ENCODE measurements at regions not wholly inside any gene's neighbourhood (a gene's known extent, or its start where the extent isn't known, plus 50 kb on each side); places are given as distances from the start of the nearest gene placed in this dataset.

GRCh38 chr3:14258906-14259904, 80.6 kb downstream of the LSM3 start:
- Mint-ChIP-seq H3K27ac (no peak overlapping the region), H3K9me3 (no peaks in the 10 kb centered on the region), H3K4me1 (peaks cover 2% of the 10 kb centered on the region), H3K36me3 (ENCODE audit: low read depth) (no peaks in the 10 kb centered on the region), H3K27me3 (ENCODE audit: insufficient read depth) (peaks cover 19% of the 10 kb centered on the region), H3K4me3 (no peak overlapping the region)
- Histone ChIP-seq H3K27me3 (ENCODE audit: control insufficient read depth, insufficient read depth, low read length, poor library complexity, severe bottlenecking) (no peaks in the 10 kb centered on the region), H3K27ac (ENCODE audit: low read depth, low read length) (no peak overlapping the region), H3K9me3 (ENCODE audit: control insufficient read depth, low read length) (no peaks in the 10 kb centered on the region), H3K4me3 (ENCODE audit: low read length) (no peak overlapping the region), H3K9ac (ENCODE audit: extremely low read depth, low read length, poor library complexity, severe bottlenecking) (no peak overlapping the region), H3K4me1 (ENCODE audit: control insufficient read depth, insufficient read depth, low read length) (peaks cover 5% of the 10 kb centered on the region), H3K36me3 (ENCODE audit: control insufficient read depth, insufficient read depth, low read length) (no peaks in the 10 kb centered on the region)
- DNase-seq = no peak
- 77 to 81% methylated on average over 8 to 12 of the region's 12 CpGs for WGBS, 2 experiments (ENCODE audit: insufficient coverage in 1 of 2, insufficient read length in 1 of 2)
- TF ChIP-seq CTCF (conservative IDR thresholded peaks at IDR 0.05) = no peak

GRCh38 chr3:14260463-14260862, 81.8 kb downstream of the LSM3 start:
- H3K4me3 Mint-ChIP-seq = no peak overlapping the region
- Histone ChIP-seq H3K36me3 (ENCODE audit: control insufficient read depth, insufficient read depth, low read length) (no peaks in the 10 kb centered on the region), H3K9ac (ENCODE audit: extremely low read depth, low read length, poor library complexity, severe bottlenecking) (no peak overlapping the region), H3K27me3 (ENCODE audit: control insufficient read depth, insufficient read depth, low read length, poor library complexity, severe bottlenecking) (no peaks in the 10 kb centered on the region), H3K4me3 (ENCODE audit: low read length) (no peak overlapping the region), H3K4me1 (ENCODE audit: control insufficient read depth, insufficient read depth, low read length) (peaks cover 5% of the 10 kb centered on the region), H3K27ac (ENCODE audit: low read depth, low read length) (no peak overlapping the region), H3K9me3 (ENCODE audit: control insufficient read depth, low read length) (no peaks in the 10 kb centered on the region)
- peaks cover 2% of the 10 kb centered on the region for H3K4me1 Mint-ChIP-seq
- WGBS, 2 experiments (ENCODE audit: insufficient coverage in 1 of 2, insufficient read length in 1 of 2) = 78 to 87% methylated on average over 7 of the region's 7 CpGs
- H3K9me3 Mint-ChIP-seq = no peaks in the 10 kb centered on the region
- TF ChIP-seq CTCF (conservative IDR thresholded peaks at IDR 0.05) = no peak
- peaks cover 16% of the 10 kb centered on the region for H3K27me3 Mint-ChIP-seq (ENCODE audit: insufficient read depth)
- no peak for DNase-seq
- H3K36me3 Mint-ChIP-seq (ENCODE audit: low read depth) = no peaks in the 10 kb centered on the region
- H3K27ac Mint-ChIP-seq = no peak overlapping the region

- H3K36me3 ChIP-seq (ENCODE audit: control insufficient read depth, insufficient read depth, low read length) = no peaks in the 10 kb centered on the region
- H3K9me3 Mint-ChIP-seq = no peaks in the 10 kb centered on the region
- peak; percentile 99 for TF ChIP-seq CTCF (conservative IDR thresholded peaks at IDR 0.05)
- no peak overlapping the region for H3K4me3 ChIP-seq (ENCODE audit: low read length)
- H3K4me1 ChIP-seq (ENCODE audit: control insufficient read depth, insufficient read depth, low read length) = peaks cover 5% of the 10 kb centered on the region
- H3K27me3 ChIP-seq (ENCODE audit: control insufficient read depth, insufficient read depth, low read length, poor library complexity, severe bottlenecking) = no peaks in the 10 kb centered on the region
- H3K4me3 Mint-ChIP-seq = no peak overlapping the region
- DNase-seq = peak; percentile 97
- no peak overlapping the region for H3K27ac ChIP-seq (ENCODE audit: low read depth, low read length)
- H3K9me3 ChIP-seq (ENCODE audit: control insufficient read depth, low read length) = no peaks in the 10 kb centered on the region
- peaks cover 3% of the 10 kb centered on the region for H3K4me1 Mint-ChIP-seq
- H3K27ac Mint-ChIP-seq = no peak overlapping the region
- WGBS, 2 experiments (ENCODE audit: insufficient coverage in 1 of 2, insufficient read length in 1 of 2) = 25% methylated on average over 8 of the region's 8 CpGs; no CpG with 5 or more reads in 1 of the 2 experiments
- no peak overlapping the region for H3K9ac ChIP-seq (ENCODE audit: extremely low read depth, low read length, poor library complexity, severe bottlenecking)
- no peaks in the 10 kb centered on the region for H3K36me3 Mint-ChIP-seq (ENCODE audit: low read depth)
- peaks cover 19% of the 10 kb centered on the region for H3K27me3 Mint-ChIP-seq (ENCODE audit: insufficient read depth)
Observed at GRCh38 chr3:14261229-14261628, 82.6 kb downstream of the LSM3 start.
